ENCODE measurements at regions not wholly inside any gene's neighbourhood (a gene's known extent, or its start where the extent isn't known, plus 50 kb on each side); places are given as distances from the start of the nearest gene placed in this dataset.

- peak; percentile 55 for DNase-seq
Observed at GRCh38 chr2:64338910-64339500, 115.0 kb upstream of the LGALSL start.

GRCh38 chr2:64341461-64341860, 112.5 kb upstream of the LGALSL start:
- DNase-seq, result no peak

GRCh38 chr2:64342195-64343099, 111.5 kb upstream of the LGALSL start:
- no peak for DNase-seq

- no peak for DNase-seq
Observed at GRCh38 chr2:64344999-64345576, 108.9 kb upstream of the LGALSL start.

GRCh38 chr2:64345998-64346397, 108.0 kb upstream of the LGALSL start:
- no peak for DNase-seq

GRCh38 chr2:64348386-64349130, 105.4 kb upstream of the LGALSL start:
- peak; percentile 75 for DNase-seq

- DNase-seq, result no peak
Observed at GRCh38 chr2:64349131-64349530, 104.8 kb upstream of the LGALSL start.

GRCh38 chr2:64350996-64351395, 103.0 kb upstream of the LGALSL start:
- DNase-seq, result no peak

GRCh38 chr2:64352292-64352691, 101.7 kb upstream of the LGALSL start:
- DNase-seq, result no peak

GRCh38 chr2:64354857-64355680, 98.9 kb upstream of the LGALSL start:
- peak; percentile 84 for DNase-seq

- no peak for DNase-seq
Observed at GRCh38 chr2:64356906-64357305, 97.1 kb upstream of the LGALSL start.

- DNase-seq, result peak; percentile 56
Observed at GRCh38 chr2:64359171-64359891, 94.6 kb upstream of the LGALSL start.

GRCh38 chr2:64359892-64360657, 93.9 kb upstream of the LGALSL start:
- peak; percentile 87 for DNase-seq

- DNase-seq, result no peak
Observed at GRCh38 chr2:64361151-64361938, 92.6 kb upstream of the LGALSL start.

GRCh38 chr2:64362562-64363026, 91.4 kb upstream of the LGALSL start:
- no peak for DNase-seq

- DNase-seq, result no peak
Observed at GRCh38 chr2:64363140-64363539, 90.8 kb upstream of the LGALSL start.

GRCh38 chr2:64363848-64364247, 90.1 kb upstream of the LGALSL start:
- peak; percentile 31 for DNase-seq

GRCh38 chr2:64367444-64368232, 86.3 kb upstream of the LGALSL start:
- no peak for DNase-seq

GRCh38 chr2:64369706-64370105, 84.3 kb upstream of the LGALSL start:
- DNase-seq, result no peak
